Astrocyte of the spinal cord (primary cell): ENCODE measurements at regions not wholly inside any gene's neighbourhood (a gene's known extent, or its start where the extent isn't known, plus 50 kb on each side); places are given as distances from the start of the nearest gene placed in this dataset.
A peak's percentile ranks its signal among the peaks of the same experiment; 100 is the strongest.

Experiments used
- DNase-seq: peaks from one replicate; pipeline ENCODE4 v3.0.0; 2011; ENCODE audit warnings: low read depth, low spot score
- H3K4me3 ChIP-seq: 2 replicates; pipeline ENCODE4 v1.5.1; 2011; ENCODE audit warnings: low read depth, mild to moderate bottlenecking, low read length, moderate library complexity
- in situ Hi-C: cut with HindIII; loops from 2 replicates; pipeline ENCODE4 v1.10.0; 2017; ENCODE audit warnings: low sequenced_read_pairs
- TF ChIP-seq, protein P1 (sequence below): IDR thresholded peaks from 2 replicates; pipeline ENCODE4 v1.5.1; 2012; ENCODE audit warnings: low read depth, mild to moderate bottlenecking, low read length, inconsistent platforms

DNA sequence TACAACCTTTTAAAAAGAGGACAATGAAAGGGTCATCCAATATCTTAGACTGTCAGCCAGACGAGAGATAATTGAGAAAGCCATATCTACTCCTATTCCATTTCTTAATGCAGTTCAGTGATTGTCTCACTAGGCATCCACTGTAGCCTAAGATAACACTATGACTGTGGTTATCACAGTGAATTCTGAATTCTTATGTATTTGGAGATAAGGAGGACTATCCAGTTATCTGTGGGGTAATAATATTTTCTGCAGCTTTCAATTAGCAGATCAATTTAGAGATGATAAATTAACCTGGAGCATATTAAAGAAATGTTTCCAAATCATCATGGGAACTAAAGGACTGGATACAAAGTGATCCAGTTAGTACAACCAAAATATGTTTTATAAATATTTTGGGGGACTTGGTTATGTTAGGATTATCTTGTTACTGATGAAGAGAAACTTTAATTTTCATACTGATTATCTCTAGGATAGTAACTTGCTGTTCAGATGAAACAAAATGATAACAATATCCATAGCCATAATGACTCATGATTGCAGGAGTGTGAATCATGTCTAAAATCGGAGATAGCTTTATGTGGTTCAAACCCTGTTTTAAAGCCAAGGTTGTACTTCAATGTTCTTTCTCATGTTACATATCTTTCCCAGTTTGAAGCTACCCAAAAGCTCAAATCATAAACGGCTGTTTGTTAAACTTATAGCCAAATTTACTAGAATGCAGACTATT lies 1152.0 kb downstream of the HACE1 start:
- in situ Hi-C loops = no loop called here
- TF ChIP-seq, protein P1, sequence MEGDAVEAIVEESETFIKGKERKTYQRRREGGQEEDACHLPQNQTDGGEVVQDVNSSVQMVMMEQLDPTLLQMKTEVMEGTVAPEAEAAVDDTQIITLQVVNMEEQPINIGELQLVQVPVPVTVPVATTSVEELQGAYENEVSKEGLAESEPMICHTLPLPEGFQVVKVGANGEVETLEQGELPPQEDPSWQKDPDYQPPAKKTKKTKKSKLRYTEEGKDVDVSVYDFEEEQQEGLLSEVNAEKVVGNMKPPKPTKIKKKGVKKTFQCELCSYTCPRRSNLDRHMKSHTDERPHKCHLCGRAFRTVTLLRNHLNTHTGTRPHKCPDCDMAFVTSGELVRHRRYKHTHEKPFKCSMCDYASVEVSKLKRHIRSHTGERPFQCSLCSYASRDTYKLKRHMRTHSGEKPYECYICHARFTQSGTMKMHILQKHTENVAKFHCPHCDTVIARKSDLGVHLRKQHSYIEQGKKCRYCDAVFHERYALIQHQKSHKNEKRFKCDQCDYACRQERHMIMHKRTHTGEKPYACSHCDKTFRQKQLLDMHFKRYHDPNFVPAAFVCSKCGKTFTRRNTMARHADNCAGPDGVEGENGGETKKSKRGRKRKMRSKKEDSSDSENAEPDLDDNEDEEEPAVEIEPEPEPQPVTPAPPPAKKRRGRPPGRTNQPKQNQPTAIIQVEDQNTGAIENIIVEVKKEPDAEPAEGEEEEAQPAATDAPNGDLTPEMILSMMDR = no peak
- DNase-seq = no peak

DNA sequence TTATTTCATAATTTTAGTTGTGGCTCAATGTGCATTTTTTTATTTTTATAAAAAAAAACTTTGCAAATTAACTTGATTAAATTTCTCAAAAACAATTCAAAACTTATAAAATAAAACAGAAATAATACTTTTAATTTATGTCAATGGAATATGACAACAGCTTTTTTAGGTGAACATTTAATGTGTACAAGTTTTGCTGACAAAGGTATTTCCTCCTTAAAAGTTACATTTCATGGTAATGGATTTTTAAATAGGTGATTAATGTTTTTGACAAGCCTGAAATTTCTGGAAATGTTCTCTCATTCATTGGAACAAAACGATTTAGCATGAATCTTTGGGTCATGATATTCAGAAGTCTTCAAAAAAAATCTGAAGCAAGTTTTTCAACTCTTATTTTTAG lies 1160.0 kb downstream of the HACE1 start:
- H3K4me3 ChIP-seq = no peak overlapping the region
- DNase-seq = no peak
- in situ Hi-C loops = no loop called here
- TF ChIP-seq, protein P1 = no peak

More for the DNA sequence above, 1152.0 kb downstream of the HACE1 start:
- no peak overlapping the region for H3K4me3 ChIP-seq

DNA sequence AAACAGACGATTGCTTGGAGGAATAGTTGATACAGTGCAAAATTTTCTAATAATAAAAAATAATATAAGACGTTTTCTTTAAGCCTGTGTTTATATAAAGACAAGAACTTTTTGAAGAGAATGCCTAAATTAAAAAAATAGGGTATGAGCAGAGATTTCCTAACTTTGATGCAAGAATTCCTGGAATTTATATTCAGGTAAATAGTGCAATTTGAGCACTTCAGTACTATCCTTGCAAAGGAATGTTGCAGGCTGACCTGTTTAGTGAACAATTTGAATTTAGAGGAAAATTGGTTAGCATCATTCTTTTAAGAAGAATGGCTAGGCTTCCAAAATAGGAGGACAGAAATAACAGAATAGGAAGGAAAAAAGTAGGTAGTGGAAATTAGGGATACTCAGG lies 1172.3 kb downstream of the HACE1 start:
- in situ Hi-C loops = no loop called here
- H3K4me3 ChIP-seq = no peak overlapping the region
- TF ChIP-seq, protein P1 = no peak
- no peak for DNase-seq

DNA sequence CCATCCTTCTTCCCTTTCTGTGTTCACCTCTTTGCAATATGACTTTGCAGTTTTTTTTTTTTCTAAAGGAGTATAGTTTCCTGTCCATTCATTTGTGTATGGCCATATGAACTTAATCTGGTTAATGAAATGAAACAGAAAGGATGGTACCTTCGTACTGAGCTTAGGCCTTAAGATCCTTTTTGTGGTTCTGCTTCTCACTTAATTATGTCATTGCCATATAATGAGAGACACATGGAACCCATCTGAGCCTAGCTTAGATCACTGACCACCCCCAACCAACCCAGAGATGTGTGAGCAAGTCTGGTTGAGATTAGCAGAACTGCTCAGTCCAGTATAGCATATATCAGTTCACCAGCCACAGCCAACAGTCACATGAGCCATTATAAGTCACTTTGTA lies 1179.6 kb downstream of the HACE1 start:
- no peak for DNase-seq
- in situ Hi-C loops = no loop called here
- no peak overlapping the region for H3K4me3 ChIP-seq
- TF ChIP-seq, protein P1 = no peak

DNA sequence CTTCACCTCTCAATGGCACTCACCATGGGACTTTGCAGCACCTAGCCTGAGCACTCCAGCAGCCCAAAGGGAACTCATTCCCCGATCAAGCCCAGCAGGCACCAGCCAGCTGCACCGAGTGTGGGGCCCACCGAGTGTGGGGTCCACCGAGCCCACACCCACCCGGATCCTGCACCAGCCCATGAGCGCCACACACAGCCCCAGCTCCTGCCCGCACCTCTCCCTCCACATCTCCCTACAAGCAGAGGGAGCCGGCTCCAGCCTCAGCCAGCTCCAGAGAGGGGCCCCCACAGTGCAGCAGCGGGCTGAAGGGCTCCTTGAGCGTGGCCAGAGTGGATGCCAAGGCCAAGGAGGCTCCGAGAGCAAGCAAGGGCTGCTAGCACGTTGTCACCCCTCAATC lies 1182.4 kb downstream of the HACE1 start:
- TF ChIP-seq, protein P1 = no peak

DNA sequence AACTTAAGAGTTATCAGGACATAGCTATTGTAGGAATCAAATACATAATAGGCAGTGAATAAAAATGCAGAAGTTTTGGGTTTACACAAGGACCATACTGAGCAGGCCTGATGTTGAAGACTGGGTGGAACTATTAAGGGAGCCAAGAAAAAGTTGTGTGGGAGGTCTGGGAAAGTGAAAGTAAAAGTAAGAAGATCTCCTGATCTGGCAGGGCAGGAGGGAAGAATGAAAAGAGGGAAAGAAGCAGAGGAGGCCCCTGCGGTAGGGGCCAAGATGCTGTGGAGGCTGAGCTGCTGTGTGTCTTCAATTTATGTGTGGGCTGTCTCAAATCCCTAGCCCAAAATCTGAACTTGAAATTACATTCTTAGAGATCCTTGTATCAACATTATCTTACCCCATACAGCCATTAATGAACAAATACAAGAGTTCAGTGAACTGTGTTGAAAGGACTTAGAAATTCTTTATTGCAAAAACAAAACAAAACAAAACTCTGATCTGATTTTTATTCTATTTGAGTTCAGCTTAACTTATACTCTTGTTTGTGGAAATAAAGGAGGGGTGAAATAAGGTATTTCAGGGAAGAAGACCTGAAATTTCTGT lies 1183.8 kb downstream of the HACE1 start:
- in situ Hi-C loops = no loop called here
- H3K4me3 ChIP-seq = no peak overlapping the region
- TF ChIP-seq, protein P1 = no peak
- DNase-seq = peak; percentile 49

More for the DNA sequence above, 1182.4 kb downstream of the HACE1 start:
- H3K4me3 ChIP-seq = no peak overlapping the region
- no peak for DNase-seq
- in situ Hi-C loops = no loop called here
